ENCODE measurements at regions not wholly inside any gene's neighbourhood (a gene's known extent, or its start where the extent isn't known, plus 50 kb on each side); places are given as distances from the start of the nearest gene placed in this dataset.

DNA sequence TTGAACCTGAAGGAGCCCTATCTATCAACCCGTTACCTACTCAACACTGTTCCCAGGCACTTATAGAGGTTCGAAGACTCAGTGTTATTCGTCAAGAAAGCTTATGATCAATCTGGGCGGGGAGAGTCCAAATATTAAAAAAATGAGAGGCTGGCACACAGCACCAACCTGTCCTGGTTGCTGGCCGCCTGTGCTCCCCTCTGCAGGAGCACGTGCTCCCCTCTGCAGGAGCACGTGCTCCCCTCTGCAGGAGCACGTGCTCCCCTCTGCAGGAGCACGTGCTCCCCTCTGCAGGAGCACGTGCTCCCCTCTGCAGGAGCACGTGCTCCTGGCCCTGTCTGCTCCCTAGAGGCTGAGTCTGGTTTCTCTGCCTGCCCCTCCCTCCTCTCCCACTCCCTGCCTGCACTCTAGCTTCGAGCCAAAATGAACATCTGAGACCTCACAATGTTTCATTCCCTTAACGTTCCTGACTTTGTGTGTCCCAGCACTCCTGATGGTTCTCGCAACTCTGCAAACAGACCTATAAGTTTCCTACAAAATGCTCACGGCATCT, 614.0 kb upstream of the ID2 start:
- TF ChIP-seq POLR2AphosphoS5 (IDR thresholded peaks at IDR 0.05) (no peak), EP300 (IDR thresholded peaks at IDR 0.05) (no peak), POLR2A (IDR thresholded peaks at IDR 0.05; ENCODE audit: low read depth) (no peak)
- TF ChIP-seq, protein P1, sequence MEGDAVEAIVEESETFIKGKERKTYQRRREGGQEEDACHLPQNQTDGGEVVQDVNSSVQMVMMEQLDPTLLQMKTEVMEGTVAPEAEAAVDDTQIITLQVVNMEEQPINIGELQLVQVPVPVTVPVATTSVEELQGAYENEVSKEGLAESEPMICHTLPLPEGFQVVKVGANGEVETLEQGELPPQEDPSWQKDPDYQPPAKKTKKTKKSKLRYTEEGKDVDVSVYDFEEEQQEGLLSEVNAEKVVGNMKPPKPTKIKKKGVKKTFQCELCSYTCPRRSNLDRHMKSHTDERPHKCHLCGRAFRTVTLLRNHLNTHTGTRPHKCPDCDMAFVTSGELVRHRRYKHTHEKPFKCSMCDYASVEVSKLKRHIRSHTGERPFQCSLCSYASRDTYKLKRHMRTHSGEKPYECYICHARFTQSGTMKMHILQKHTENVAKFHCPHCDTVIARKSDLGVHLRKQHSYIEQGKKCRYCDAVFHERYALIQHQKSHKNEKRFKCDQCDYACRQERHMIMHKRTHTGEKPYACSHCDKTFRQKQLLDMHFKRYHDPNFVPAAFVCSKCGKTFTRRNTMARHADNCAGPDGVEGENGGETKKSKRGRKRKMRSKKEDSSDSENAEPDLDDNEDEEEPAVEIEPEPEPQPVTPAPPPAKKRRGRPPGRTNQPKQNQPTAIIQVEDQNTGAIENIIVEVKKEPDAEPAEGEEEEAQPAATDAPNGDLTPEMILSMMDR (IDR thresholded peaks at IDR 0.05) = no peak
- Histone ChIP-seq H3K27ac (replicated peaks in 1 of 4) (no peak overlapping the region), H3K4me3 (no peak overlapping the region), H3K27me3 (no peaks in the 10 kb centered on the region), H3K36me3 (no peaks in the 10 kb centered on the region), H3K4me1 (no peaks in the 10 kb centered on the region), H3K9me3 (no peaks in the 10 kb centered on the region)
- DNase-seq (ENCODE audit: extremely low spot score) = no peak
- intact Hi-C loops (cut with DNase I) = no loop called here
- 85% methylated on average over 15 of the region's 15 CpGs for WGBS

DNA sequence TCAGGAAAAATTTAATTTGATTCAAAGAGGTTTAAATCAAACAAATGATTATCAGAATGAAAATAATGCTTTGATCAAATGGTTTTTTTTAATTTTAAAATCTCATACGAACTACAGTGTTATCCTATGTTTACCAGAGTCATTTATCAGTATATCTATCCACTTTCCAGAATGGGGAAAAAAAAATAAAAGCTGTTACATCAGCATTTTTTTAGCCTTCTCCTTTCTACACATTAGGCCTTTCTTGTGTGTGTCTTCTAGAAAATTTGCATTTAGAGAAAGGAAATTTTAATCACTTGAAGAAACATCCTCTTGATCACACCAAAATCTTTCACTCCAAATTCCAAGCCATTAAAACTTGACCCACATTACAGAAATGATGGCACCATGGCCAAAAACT, 608.9 kb upstream of the ID2 start:
- Histone ChIP-seq H3K36me3 (no peaks in the 10 kb centered on the region), H3K27ac (replicated peaks in 1 of 4) (no peak overlapping the region), H3K27me3 (no peaks in the 10 kb centered on the region), H3K9me3 (no peaks in the 10 kb centered on the region), H3K4me3 (no peak overlapping the region), H3K4me1 (no peaks in the 10 kb centered on the region)
- DNase-seq (ENCODE audit: extremely low spot score) = no peak
- TF ChIP-seq EP300 (IDR thresholded peaks at IDR 0.05) (no peak), POLR2A (IDR thresholded peaks at IDR 0.05; ENCODE audit: low read depth) (no peak), POLR2AphosphoS5 (IDR thresholded peaks at IDR 0.05) (no peak)
- TF ChIP-seq, protein P1 (IDR thresholded peaks at IDR 0.05) = no peak
- intact Hi-C loops (cut with DNase I) = no loop called here
- WGBS = 75% methylated on average over 1 of the region's 1 CpG

DNA sequence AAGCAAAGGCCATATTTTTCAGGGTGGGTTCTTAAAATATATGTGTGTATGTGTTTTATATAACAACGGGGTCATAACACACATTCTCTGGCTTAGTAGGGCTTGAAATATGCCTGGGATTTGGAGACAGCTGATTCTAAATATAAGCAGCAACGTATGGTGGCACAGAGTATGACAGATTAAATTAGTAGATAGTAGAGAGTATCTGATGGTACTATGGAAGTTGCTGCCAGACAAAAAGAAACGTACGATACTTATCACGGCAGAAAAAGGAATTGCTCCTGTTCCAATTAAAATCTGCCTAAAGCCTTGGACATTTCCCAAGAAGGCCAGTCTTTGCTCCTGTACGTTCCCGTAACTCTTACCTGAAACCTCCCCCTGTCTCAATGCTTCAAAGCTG, 607.9 kb upstream of the ID2 start:
- 87% methylated on average over 7 of the region's 7 CpGs for WGBS

DNA sequence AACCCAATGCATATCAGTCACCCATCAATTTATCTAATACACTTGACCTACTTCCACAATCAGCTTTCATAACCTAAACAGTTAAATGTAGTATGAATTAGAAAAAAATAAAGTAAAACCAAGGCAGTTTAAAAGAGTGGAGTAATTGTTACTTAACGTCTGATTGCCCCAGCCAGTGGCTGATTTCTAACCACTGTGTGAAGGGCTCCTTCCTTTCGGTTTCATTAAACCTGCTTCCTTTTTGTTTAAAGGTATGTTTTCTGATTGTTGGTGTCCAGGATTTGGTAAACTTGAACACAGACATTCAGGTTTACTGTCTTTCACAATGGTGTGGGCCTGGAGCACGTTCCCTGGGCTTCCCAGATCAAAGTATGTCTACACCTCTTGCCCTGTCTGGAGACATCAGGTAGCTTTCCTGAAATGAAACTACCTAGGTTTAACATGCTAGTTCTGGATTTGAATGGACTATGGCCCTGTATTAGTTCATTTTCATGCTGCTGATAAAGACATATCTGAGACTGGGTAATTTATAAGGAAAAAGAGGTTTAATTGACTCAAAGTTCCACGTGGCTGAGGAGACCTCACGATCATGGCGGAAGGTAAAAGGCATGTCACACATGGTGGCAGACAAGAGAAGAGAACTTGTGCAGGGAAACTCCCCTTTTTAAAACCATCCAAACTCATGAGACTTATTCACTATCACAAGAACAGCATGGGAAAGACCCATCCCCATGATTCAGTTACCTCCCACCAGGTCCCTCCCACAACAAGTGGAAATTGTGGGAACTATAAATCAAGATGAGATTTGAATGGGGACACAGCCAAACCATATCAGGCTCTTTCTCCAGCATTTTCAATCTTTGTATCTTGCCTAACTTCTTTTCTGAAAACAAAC, 605.2 kb upstream of the ID2 start:
- no peak for DNase-seq (ENCODE audit: extremely low spot score)
- no peaks in the 10 kb centered on the region for H3K27me3 ChIP-seq
- intact Hi-C loops (cut with DNase I) = no loop called here
- WGBS = 74% methylated on average over 6 of the region's 6 CpGs
- no peaks in the 10 kb centered on the region for H3K4me1 ChIP-seq
- no peaks in the 10 kb centered on the region for H3K36me3 ChIP-seq
- H3K9me3 ChIP-seq = no peaks in the 10 kb centered on the region
- TF ChIP-seq POLR2AphosphoS5 (IDR thresholded peaks at IDR 0.05) (no peak), POLR2A (IDR thresholded peaks at IDR 0.05; ENCODE audit: low read depth) (no peak), EP300 (IDR thresholded peaks at IDR 0.05) (no peak)
- TF ChIP-seq, protein P1 (IDR thresholded peaks at IDR 0.05) = no peak
- H3K27ac ChIP-seq (replicated peaks in 1 of 4) = no peak overlapping the region
- H3K4me3 ChIP-seq = no peak overlapping the region

More for the DNA sequence above, 607.9 kb upstream of the ID2 start:
- Histone ChIP-seq H3K4me3 (no peak overlapping the region), H3K36me3 (no peaks in the 10 kb centered on the region), H3K9me3 (no peaks in the 10 kb centered on the region), H3K27ac (replicated peaks in 1 of 4) (no peak overlapping the region), H3K27me3 (no peaks in the 10 kb centered on the region), H3K4me1 (no peaks in the 10 kb centered on the region)
- DNase-seq (ENCODE audit: extremely low spot score) = no peak
- TF ChIP-seq POLR2AphosphoS5 (IDR thresholded peaks at IDR 0.05) (no peak), POLR2A (IDR thresholded peaks at IDR 0.05; ENCODE audit: low read depth) (no peak), EP300 (IDR thresholded peaks at IDR 0.05) (no peak)
- TF ChIP-seq, protein P1 (IDR thresholded peaks at IDR 0.05) = no peak
- intact Hi-C loops (cut with DNase I) = no loop called here

Data from esophagus muscularis mucosa (tissue), 4 donors.